CD4-positive, alpha-beta T cell treated with Interferon alpha-2 for 1 hour (primary cell): ENCODE measurements at regions not wholly inside any gene's neighbourhood (a gene's known extent, or its start where the extent isn't known, plus 50 kb on each side); places are given as distances from the start of the nearest gene placed in this dataset.
"Not testable (repeated sequence)": the region's sequence is repeated elsewhere in the genome, so short reads cannot be mapped to it uniquely, and the experiment has no call there.

Experiments used
- DNase-seq, 2 donors: peaks; one replicate each; pipeline ENCODE4 v3.0.0-alpha.2; 2020 to 2022

- DNase-seq, result no peak
These were observed 368.8 kb downstream of the NPHP4 start for GRCh38 chr1:5623399-5623798.

GRCh38 chr1:5622412-5622811, 369.8 kb downstream of the NPHP4 start:
- no peak for DNase-seq

GRCh38 chr1:5621692-5622091, 370.5 kb downstream of the NPHP4 start:
- DNase-seq, result no peak

GRCh38 chr1:5620997-5621396, 371.2 kb downstream of the NPHP4 start:
- no peak for DNase-seq

- DNase-seq, result no peak
These were observed 371.8 kb downstream of the NPHP4 start for GRCh38 chr1:5620418-5620817.

- no peak for DNase-seq
These were observed 372.8 kb downstream of the NPHP4 start for GRCh38 chr1:5619469-5619868.

GRCh38 chr1:5617546-5617945, 374.7 kb downstream of the NPHP4 start:
- DNase-seq, result no peak

- DNase-seq, result no peak
These were observed 375.1 kb downstream of the NPHP4 start for GRCh38 chr1:5617179-5617520.

GRCh38 chr1:5616366-5617178, 375.7 kb downstream of the NPHP4 start:
- DNase-seq, result no peak

GRCh38 chr1:5615076-5615475, 377.1 kb downstream of the NPHP4 start:
- no peak for DNase-seq

- no peak for DNase-seq
These were observed 378.3 kb downstream of the NPHP4 start for GRCh38 chr1:5613900-5614299.

GRCh38 chr1:5611851-5612250, 380.4 kb downstream of the NPHP4 start:
- DNase-seq, result no peak

- no peak for DNase-seq
These were observed 380.8 kb downstream of the NPHP4 start for GRCh38 chr1:5611431-5611830.

GRCh38 chr1:5610432-5610831, 381.8 kb downstream of the NPHP4 start:
- no peak for DNase-seq

GRCh38 chr1:5603353-5604104, 388.7 kb downstream of the NPHP4 start:
- DNase-seq, result no peak

- DNase-seq, result not testable (repeated sequence)
These were observed 389.5 kb downstream of the NPHP4 start for GRCh38 chr1:5602718-5603117.

- no peak for DNase-seq
These were observed 390.7 kb downstream of the NPHP4 start for GRCh38 chr1:5601516-5601915.

GRCh38 chr1:5599541-5599940, 392.7 kb downstream of the NPHP4 start:
- no peak for DNase-seq

- no peak for DNase-seq
These were observed 393.3 kb downstream of the NPHP4 start for GRCh38 chr1:5598824-5599395.

GRCh38 chr1:5597991-5598823, 394.0 kb downstream of the NPHP4 start:
- DNase-seq, result no peak

- DNase-seq, result no peak
These were observed 394.9 kb downstream of the NPHP4 start for GRCh38 chr1:5597171-5597850.

GRCh38 chr1:5596651-5597050, 395.6 kb downstream of the NPHP4 start:
- no peak for DNase-seq
